ENCODE measurements at regions not wholly inside any gene's neighbourhood (a gene's known extent, or its start where the extent isn't known, plus 50 kb on each side); places are given as distances from the start of the nearest gene placed in this dataset.

GRCh38 chr20:58109126-58109880 lies 119.2 kb downstream of the ANKRD60 start:
- no peak for DNase-seq

GRCh38 chr20:58107533-58107932 lies 120.9 kb downstream of the ANKRD60 start:
- DNase-seq: no peak

- DNase-seq: no peak
These were observed 122.2 kb downstream of the ANKRD60 start for GRCh38 chr20:58106143-58106750.

GRCh38 chr20:58103961-58104360 lies 124.5 kb downstream of the ANKRD60 start:
- DNase-seq: no peak

- no peak for DNase-seq
These were observed 124.9 kb downstream of the ANKRD60 start for GRCh38 chr20:58103517-58103904.

- no peak for DNase-seq
These were observed 125.5 kb downstream of the ANKRD60 start for GRCh38 chr20:58102744-58103516.

- no peak for DNase-seq
These were observed 126.2 kb downstream of the ANKRD60 start for GRCh38 chr20:58102261-58102660.

GRCh38 chr20:58100731-58101356 lies 127.6 kb downstream of the ANKRD60 start:
- DNase-seq: no peak

- no peak for DNase-seq
These were observed 128.3 kb downstream of the ANKRD60 start for GRCh38 chr20:58099956-58100730.

- DNase-seq: no peak
These were observed 129.0 kb downstream of the ANKRD60 start for GRCh38 chr20:58099291-58099935.

GRCh38 chr20:58098571-58098970 lies 129.9 kb downstream of the ANKRD60 start:
- DNase-seq: no peak

- DNase-seq: no peak
These were observed 130.5 kb downstream of the ANKRD60 start for GRCh38 chr20:58097943-58098342.

GRCh38 chr20:58097429-58097828 lies 131.0 kb downstream of the ANKRD60 start:
- no peak for DNase-seq

GRCh38 chr20:58096880-58097423 lies 131.5 kb downstream of the ANKRD60 start:
- DNase-seq: no peak

GRCh38 chr20:58094698-58095097 lies 133.8 kb downstream of the ANKRD60 start:
- no peak for DNase-seq

- DNase-seq: no peak
These were observed 134.3 kb downstream of the ANKRD60 start for GRCh38 chr20:58094160-58094559.

- DNase-seq: no peak
These were observed 135.6 kb downstream of the ANKRD60 start for GRCh38 chr20:58092871-58093270.

- no peak for DNase-seq
These were observed 136.1 kb downstream of the ANKRD60 start for GRCh38 chr20:58092353-58092752.

- DNase-seq: no peak
These were observed 136.6 kb downstream of the ANKRD60 start for GRCh38 chr20:58091810-58092209.

- DNase-seq: no peak
These were observed 138.3 kb downstream of the ANKRD60 start for GRCh38 chr20:58090161-58090560.

- DNase-seq: no peak
These were observed 139.8 kb downstream of the ANKRD60 start for GRCh38 chr20:58088625-58089024.

- DNase-seq: no peak
These were observed 140.3 kb downstream of the ANKRD60 start for GRCh38 chr20:58088105-58088504.

All from 8988T (cell line).